ENCODE measurements at regions not wholly inside any gene's neighbourhood (a gene's known extent, or its start where the extent isn't known, plus 50 kb on each side); places are given as distances from the start of the nearest gene placed in this dataset.
A peak's percentile ranks its signal among the peaks of the same experiment; 100 is the strongest.

DNA sequence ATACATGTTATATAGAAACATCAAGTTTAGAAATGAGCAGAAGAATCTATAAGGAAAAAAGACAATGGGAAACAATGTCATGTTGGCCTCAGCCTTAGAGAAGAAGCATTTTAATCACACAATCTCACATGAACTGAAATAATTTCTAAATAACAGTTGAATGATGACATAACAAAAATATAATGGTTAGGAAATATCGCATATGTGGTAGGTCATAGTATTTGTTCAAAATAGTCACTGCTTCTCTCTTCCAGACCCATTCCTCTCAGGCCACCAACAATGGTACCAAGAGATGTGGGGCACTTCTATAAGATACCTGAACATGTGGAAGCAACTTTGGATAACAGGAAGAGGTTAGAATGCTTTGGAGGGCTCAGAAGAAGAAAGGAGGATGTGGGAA, 195.7 kb upstream of the PDZRN3 start:
- in situ Hi-C loops (cut with HindIII; ENCODE audit: low pct_ligation_motif_present, low sequenced_read_pairs), result no loop called here
- Histone ChIP-seq H3K27ac (no peak overlapping the region), H3K4me3 (ENCODE audit: low read depth, low read length) (no peak overlapping the region), H3K27me3 (replicated peaks) (no peaks in the 10 kb centered on the region), H3K36me3 (replicated peaks) (no peaks in the 10 kb centered on the region)
- DNase-seq, result no peak
- TF ChIP-seq, protein P1, sequence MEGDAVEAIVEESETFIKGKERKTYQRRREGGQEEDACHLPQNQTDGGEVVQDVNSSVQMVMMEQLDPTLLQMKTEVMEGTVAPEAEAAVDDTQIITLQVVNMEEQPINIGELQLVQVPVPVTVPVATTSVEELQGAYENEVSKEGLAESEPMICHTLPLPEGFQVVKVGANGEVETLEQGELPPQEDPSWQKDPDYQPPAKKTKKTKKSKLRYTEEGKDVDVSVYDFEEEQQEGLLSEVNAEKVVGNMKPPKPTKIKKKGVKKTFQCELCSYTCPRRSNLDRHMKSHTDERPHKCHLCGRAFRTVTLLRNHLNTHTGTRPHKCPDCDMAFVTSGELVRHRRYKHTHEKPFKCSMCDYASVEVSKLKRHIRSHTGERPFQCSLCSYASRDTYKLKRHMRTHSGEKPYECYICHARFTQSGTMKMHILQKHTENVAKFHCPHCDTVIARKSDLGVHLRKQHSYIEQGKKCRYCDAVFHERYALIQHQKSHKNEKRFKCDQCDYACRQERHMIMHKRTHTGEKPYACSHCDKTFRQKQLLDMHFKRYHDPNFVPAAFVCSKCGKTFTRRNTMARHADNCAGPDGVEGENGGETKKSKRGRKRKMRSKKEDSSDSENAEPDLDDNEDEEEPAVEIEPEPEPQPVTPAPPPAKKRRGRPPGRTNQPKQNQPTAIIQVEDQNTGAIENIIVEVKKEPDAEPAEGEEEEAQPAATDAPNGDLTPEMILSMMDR (IDR thresholded peaks at IDR 0.05; ENCODE audit: low read depth, low read length, missing control alignments), result no peak

DNA sequence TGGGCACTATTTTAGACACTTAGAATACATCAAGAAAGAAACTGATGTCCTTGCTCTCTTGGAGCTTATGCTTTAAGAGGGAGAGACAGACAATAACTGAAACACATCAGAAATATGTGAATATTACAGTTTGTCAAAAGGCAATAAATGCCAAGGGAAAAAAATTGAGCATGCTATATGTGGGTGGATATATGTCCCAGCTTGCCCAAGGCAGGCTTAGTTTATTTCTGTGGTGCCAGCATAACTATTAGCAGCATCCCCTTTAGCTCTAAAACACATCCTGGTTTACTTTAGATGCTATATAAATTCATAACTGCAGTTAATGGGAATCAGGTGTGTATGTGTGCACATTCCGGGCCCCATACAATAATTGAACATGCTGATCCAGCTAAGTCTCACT, 191.2 kb upstream of the PDZRN3 start:
- in situ Hi-C loops (cut with HindIII; ENCODE audit: low pct_ligation_motif_present, low sequenced_read_pairs), result no loop called here
- Histone ChIP-seq H3K4me3 (ENCODE audit: low read depth, low read length) (no peak overlapping the region), H3K36me3 (replicated peaks) (no peaks in the 10 kb centered on the region), H3K27ac (no peak overlapping the region), H3K27me3 (replicated peaks) (no peaks in the 10 kb centered on the region)
- DNase-seq, result no peak
- TF ChIP-seq, protein P1 (IDR thresholded peaks at IDR 0.05; ENCODE audit: low read depth, low read length, missing control alignments), result no peak

DNA sequence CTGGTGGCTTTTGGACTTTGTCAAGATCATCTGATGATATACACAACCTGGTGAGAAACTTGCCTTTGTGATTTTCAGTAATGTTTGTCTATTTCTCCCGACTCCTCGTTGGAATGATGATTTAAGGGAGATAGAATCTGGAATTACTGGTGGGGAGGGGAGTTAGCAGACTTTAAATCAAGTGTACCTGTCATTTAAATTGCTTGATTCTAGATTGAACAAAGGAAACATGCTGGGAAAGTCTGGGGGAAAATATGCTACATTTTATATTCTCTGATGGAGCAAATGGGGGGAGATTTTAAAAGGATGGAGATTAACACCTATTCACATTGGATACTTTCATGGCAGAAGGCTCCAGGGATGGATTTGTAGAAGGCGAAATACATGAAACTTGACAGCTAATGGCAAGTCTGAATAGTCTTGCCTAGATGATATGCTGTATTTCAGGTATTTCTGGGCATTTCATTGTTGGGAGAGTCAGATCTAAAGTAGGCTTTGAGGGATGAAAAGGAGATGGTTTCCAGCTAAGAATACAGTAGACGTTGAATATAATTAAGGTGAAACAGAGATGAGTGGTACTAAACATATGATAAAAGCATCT, 189.1 kb upstream of the PDZRN3 start:
- Histone ChIP-seq H3K4me3 (ENCODE audit: low read depth, low read length) (no peak overlapping the region), H3K27ac (no peak overlapping the region), H3K27me3 (replicated peaks) (no peaks in the 10 kb centered on the region), H3K36me3 (replicated peaks) (no peaks in the 10 kb centered on the region)
- in situ Hi-C loops (cut with HindIII; ENCODE audit: low pct_ligation_motif_present, low sequenced_read_pairs), result no loop called here
- TF ChIP-seq, protein P1 (IDR thresholded peaks at IDR 0.05; ENCODE audit: low read depth, low read length, missing control alignments), result no peak
- no peak for DNase-seq

DNA sequence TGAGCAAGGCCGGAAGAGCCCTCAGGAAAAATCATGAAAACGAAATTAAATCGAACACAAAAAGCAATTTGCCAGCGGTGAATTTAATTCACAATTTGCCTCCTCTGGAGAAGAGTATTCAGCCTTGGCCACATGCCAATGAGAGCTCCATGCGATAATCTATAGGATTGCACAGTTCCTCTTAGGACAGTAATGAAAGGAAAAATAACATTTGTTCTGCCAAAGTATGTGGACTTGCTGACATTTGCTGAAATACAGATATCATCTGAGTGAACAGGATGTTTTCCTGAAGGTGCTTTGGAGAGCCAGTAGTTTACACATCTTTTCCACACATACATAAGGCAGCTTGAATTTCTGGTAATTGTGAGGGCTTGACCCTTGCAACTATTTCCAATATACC, 188.6 kb upstream of the PDZRN3 start:
- no peaks in the 10 kb centered on the region for H3K27me3 ChIP-seq (replicated peaks)
- no peak overlapping the region for H3K4me3 ChIP-seq (ENCODE audit: low read depth, low read length)
- H3K36me3 ChIP-seq (replicated peaks), result no peaks in the 10 kb centered on the region
- in situ Hi-C loops (cut with HindIII; ENCODE audit: low pct_ligation_motif_present, low sequenced_read_pairs), result no loop called here
- peak; percentile 5 for DNase-seq
- H3K27ac ChIP-seq, result no peak overlapping the region
- TF ChIP-seq, protein P1 (IDR thresholded peaks at IDR 0.05; ENCODE audit: low read depth, low read length, missing control alignments), result no peak

DNA sequence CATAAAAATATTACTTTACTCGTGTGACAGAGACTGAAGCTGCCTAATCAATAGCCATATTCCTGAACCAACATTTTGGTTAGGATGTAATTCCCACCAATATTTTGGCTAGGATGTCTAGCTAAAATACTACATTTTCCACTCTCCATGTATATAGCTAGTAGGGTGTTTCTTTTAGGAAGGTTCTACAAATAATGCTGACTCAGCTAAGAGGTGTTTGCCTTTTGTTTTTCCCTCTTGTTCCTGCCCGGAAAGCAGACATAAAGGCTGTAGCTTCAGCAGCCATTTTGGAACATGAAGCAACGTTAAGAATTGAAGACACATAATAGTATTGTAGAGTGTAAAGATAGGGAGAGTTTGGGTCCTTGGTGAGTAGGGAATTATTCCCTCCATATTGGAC, 187.3 kb upstream of the PDZRN3 start:
- TF ChIP-seq, protein P1 (IDR thresholded peaks at IDR 0.05; ENCODE audit: low read depth, low read length, missing control alignments), result no peak
- Histone ChIP-seq H3K27me3 (replicated peaks) (no peaks in the 10 kb centered on the region), H3K36me3 (replicated peaks) (no peaks in the 10 kb centered on the region), H3K4me3 (ENCODE audit: low read depth, low read length) (no peak overlapping the region), H3K27ac (no peak overlapping the region)
- in situ Hi-C loops (cut with HindIII; ENCODE audit: low pct_ligation_motif_present, low sequenced_read_pairs), result no loop called here
- DNase-seq, result no peak

DNA sequence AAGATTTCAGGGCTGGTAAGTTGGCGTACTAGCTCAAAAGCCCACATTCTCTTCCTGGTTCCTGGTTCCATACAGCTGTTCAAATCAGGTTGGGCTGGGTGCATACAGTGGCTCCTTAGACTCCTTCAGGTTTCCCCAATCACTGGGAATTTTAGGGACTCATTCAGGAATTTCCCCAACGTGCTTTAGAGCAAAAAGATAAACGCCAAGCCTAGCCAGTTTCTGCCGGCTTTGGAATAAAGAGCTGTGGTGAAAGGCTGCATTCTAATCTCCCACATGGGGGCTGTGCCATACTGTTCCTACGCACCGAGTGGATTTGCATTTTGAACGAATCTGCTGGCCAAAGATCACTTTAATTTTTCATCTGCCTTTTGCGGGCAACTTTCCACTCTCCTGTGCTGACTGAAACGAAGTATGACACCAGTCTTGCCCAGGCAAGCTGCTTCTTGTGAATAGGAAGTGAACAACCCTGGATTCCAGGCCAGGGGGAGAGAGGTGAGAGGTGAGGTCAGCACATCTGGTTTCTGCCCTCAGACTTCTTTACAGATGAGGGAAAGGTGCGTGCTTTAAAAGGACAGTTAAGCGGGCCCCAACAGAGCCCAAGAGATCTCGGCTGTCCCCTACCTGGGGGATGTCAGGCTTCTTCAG, 184.2 kb upstream of the PDZRN3 start:
- no peak for DNase-seq
- H3K4me3 ChIP-seq (ENCODE audit: low read depth, low read length), result no peak overlapping the region
- H3K27ac ChIP-seq, result no peak overlapping the region
- in situ Hi-C loops (cut with HindIII; ENCODE audit: low pct_ligation_motif_present, low sequenced_read_pairs), result no loop called here
- no peaks in the 10 kb centered on the region for H3K27me3 ChIP-seq (replicated peaks)
- H3K36me3 ChIP-seq (replicated peaks), result no peaks in the 10 kb centered on the region
- TF ChIP-seq, protein P1 (IDR thresholded peaks at IDR 0.05; ENCODE audit: low read depth, low read length, missing control alignments), result no peak

Measured in brain microvascular endothelial cell (primary cell).